Peyer's patch (tissue), 4 donors: ENCODE measurements at regions not wholly inside any gene's neighbourhood (a gene's known extent, or its start where the extent isn't known, plus 50 kb on each side); places are given as distances from the start of the nearest gene placed in this dataset.

Experiments
- POLR2A ChIP-seq, 2 donors: fragments of 450-650 bp; IDR thresholded peaks; one replicate each; pipeline ENCODE4 v1.5.1; 2017; ENCODE audit warnings: antibody characterized with exemption in 2 of 2, mild to moderate bottlenecking in 2 of 2, moderate library complexity in 2 of 2
- TF ChIP-seq, protein P1 (sequence below), 6 experiments: fragments of 450-650 bp in 4 of 6; fragments of 200-600 bp in 2 of 6; sonication (generic) in 1 of 6; IDR thresholded peaks; one replicate each; pipeline ENCODE4 v1.5.1; 2017 to 2019; ENCODE audit warnings: antibody characterized with exemption in 6 of 6, mild to moderate bottlenecking in 3 of 6, moderate library complexity in 1 of 6

DNA sequence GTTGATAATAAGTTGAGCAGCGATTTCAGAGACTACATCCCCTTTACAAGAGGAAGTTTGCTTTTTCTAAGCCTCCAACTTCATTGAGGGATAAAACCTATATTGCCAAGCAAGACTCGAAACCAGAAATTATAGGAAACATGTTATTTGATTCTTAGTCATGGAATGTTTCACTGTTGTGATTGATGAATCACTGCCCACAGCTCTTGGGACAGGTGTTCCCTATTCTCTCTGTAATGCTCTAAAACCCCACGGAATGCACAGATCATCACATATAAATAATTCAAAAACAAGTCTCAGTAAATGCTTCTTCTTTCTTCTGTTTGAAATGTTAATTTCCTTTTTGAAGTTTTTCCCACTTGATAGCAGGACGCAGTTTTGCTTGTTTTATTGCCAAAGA is 809.5 kb upstream of the GOT2 start:
- TF ChIP-seq, protein P1, sequence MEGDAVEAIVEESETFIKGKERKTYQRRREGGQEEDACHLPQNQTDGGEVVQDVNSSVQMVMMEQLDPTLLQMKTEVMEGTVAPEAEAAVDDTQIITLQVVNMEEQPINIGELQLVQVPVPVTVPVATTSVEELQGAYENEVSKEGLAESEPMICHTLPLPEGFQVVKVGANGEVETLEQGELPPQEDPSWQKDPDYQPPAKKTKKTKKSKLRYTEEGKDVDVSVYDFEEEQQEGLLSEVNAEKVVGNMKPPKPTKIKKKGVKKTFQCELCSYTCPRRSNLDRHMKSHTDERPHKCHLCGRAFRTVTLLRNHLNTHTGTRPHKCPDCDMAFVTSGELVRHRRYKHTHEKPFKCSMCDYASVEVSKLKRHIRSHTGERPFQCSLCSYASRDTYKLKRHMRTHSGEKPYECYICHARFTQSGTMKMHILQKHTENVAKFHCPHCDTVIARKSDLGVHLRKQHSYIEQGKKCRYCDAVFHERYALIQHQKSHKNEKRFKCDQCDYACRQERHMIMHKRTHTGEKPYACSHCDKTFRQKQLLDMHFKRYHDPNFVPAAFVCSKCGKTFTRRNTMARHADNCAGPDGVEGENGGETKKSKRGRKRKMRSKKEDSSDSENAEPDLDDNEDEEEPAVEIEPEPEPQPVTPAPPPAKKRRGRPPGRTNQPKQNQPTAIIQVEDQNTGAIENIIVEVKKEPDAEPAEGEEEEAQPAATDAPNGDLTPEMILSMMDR (IDR thresholded peaks at IDR 0.05): no peak
- no peak for TF ChIP-seq POLR2A (IDR thresholded peaks at IDR 0.05)
